ENCODE measurements at regions not wholly inside any gene's neighbourhood (a gene's known extent, or its start where the extent isn't known, plus 50 kb on each side); places are given as distances from the start of the nearest gene placed in this dataset.

DNA sequence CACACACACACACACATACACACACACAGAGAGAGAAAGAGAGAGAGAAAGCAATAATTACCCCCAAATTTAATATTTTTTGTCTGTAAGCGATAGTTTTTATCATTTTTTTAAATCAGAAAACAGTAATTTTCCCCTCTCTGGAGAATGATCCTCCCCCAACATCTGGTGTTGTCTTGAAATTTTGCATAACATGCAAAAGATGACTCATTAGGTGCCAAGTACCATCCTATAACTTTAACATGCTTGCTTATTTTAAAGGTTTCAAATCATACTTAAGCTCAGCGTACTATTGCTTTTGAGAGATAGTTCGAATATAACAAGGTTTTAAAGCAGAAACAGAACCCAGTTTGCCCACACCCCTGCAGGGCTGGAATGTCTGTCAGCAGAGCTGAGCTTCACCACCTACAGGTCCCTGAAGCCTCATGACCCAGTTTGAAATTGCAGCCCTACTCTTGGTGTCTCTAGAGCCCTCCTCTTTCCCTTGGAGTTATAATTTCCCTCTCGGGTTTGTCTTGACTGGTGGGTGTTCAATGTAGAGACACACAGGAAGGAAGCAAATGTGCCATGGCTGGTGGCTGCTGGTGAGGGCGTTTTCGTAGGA lies 175.0 kb upstream of the HS3ST1 start:
- no peaks in the 10 kb centered on the region for H3K27me3 Mint-ChIP-seq
- ChIA-PET POLR2A (no interaction called here), CTCF (no interaction called here)
- H3K27ac Mint-ChIP-seq: no peak overlapping the region
- Histone ChIP-seq H3K4me1 (ENCODE audit: insufficient read depth, low read length) (no peaks in the 10 kb centered on the region), H3K4me3 (ENCODE audit: low read length) (no peak overlapping the region), H3K27ac (ENCODE audit: low read depth in 1 of 2, low read length in 2 of 2) (no peak overlapping the region), H3K36me3 (ENCODE audit: insufficient read depth, low read length) (no peaks in the 10 kb centered on the region), H3K27me3 (ENCODE audit: control insufficient read depth in 1 of 2, insufficient read depth in 2 of 2, low read length in 2 of 2) (no peaks in the 10 kb centered on the region), H3K9me3 (ENCODE audit: control insufficient read depth in 1 of 2, insufficient read depth in 1 of 2, low read length in 2 of 2) (no peaks in the 10 kb centered on the region)
- H3K4me1 Mint-ChIP-seq (ENCODE audit: low read depth): no peaks in the 10 kb centered on the region
- intact Hi-C loops (cut with DNase I, micrococcal nuclease): no loop called here
- ATAC-seq (ENCODE audit: poor library complexity) (no peak), DNase-seq (no peak)
- no peaks in the 10 kb centered on the region for H3K9me3 Mint-ChIP-seq
- H3K36me3 Mint-ChIP-seq (ENCODE audit: low read depth): no peaks in the 10 kb centered on the region
- no peak overlapping the region for H3K4me3 Mint-ChIP-seq
- TF ChIP-seq, protein P1, sequence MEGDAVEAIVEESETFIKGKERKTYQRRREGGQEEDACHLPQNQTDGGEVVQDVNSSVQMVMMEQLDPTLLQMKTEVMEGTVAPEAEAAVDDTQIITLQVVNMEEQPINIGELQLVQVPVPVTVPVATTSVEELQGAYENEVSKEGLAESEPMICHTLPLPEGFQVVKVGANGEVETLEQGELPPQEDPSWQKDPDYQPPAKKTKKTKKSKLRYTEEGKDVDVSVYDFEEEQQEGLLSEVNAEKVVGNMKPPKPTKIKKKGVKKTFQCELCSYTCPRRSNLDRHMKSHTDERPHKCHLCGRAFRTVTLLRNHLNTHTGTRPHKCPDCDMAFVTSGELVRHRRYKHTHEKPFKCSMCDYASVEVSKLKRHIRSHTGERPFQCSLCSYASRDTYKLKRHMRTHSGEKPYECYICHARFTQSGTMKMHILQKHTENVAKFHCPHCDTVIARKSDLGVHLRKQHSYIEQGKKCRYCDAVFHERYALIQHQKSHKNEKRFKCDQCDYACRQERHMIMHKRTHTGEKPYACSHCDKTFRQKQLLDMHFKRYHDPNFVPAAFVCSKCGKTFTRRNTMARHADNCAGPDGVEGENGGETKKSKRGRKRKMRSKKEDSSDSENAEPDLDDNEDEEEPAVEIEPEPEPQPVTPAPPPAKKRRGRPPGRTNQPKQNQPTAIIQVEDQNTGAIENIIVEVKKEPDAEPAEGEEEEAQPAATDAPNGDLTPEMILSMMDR (IDR thresholded peaks at IDR 0.05): no peak

DNA sequence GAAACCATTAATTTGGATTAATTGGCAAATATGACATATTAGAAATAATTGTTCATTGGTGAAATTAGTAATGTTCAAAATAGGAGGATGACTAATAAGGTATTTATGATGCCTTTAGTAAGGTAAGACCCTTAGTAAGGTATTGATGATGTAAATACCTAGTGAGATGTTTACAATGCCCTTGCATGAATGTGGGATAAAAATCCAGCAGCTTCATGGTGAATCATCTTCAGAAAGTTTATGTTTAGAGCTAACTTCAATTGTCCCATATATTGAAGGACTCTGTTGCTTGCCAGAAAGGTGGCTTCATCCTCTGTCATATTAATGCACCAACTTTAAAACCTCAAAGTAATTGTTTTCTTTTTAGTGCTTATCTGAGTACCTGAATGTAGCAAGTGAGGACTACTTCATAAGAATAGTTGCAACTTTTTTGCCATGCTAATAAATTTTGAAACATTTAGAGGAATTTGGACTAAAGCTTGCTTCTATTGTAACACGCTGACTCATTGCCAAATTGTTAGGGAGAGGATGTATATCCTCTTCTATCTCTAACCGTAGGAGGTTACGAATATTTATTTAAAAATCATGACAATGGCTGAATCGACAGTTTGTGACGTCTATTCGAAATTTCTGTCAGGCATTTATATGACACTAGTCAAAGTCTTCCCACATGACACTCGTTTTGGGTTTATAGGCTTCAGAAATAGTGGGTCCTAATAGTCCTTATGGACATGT lies 174.1 kb upstream of the HS3ST1 start:
- H3K9me3 Mint-ChIP-seq: no peaks in the 10 kb centered on the region
- no peaks in the 10 kb centered on the region for H3K36me3 ChIP-seq (ENCODE audit: insufficient read depth, low read length)
- TF ChIP-seq, protein P1 (IDR thresholded peaks at IDR 0.05): no peak
- no peaks in the 10 kb centered on the region for H3K27me3 Mint-ChIP-seq
- no peak overlapping the region for H3K27ac Mint-ChIP-seq
- ATAC-seq (ENCODE audit: poor library complexity) (no peak), DNase-seq (no peak)
- no peak overlapping the region for H3K4me3 Mint-ChIP-seq
- ChIA-PET CTCF (no interaction called here), POLR2A (no interaction called here)
- H3K9me3 ChIP-seq (ENCODE audit: control insufficient read depth in 1 of 2, insufficient read depth in 1 of 2, low read length in 2 of 2): no peaks in the 10 kb centered on the region
- no peaks in the 10 kb centered on the region for H3K27me3 ChIP-seq (ENCODE audit: control insufficient read depth in 1 of 2, insufficient read depth in 2 of 2, low read length in 2 of 2)
- no peaks in the 10 kb centered on the region for H3K36me3 Mint-ChIP-seq (ENCODE audit: low read depth)
- no peaks in the 10 kb centered on the region for H3K4me1 Mint-ChIP-seq (ENCODE audit: low read depth)
- intact Hi-C loops (cut with DNase I, micrococcal nuclease): no loop called here
- H3K4me3 ChIP-seq (ENCODE audit: low read length): no peak overlapping the region
- H3K4me1 ChIP-seq (ENCODE audit: insufficient read depth, low read length): no peaks in the 10 kb centered on the region
- no peak overlapping the region for H3K27ac ChIP-seq (ENCODE audit: low read depth in 1 of 2, low read length in 2 of 2)

DNA sequence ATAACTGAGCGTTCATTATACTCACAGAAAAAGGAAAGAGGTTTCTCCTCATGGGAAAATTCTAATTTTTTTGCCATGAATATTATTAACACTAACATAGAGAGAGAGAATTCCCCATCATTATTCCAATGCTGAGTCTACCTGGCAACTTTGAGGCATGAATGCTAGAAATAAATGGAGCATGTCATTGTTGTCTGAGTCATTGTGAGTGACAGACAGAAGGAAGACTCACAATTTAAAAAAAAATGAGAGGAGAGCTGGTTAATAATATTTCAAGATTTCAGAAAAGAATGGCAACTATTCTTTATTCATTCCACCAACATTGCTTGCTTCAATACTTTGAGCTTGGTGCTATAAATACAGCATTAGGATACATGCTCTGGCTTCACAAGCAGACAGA lies 170.4 kb upstream of the HS3ST1 start:
- Histone ChIP-seq H3K36me3 (ENCODE audit: insufficient read depth, low read length) (no peaks in the 10 kb centered on the region), H3K27ac (ENCODE audit: low read depth in 1 of 2, low read length in 2 of 2) (no peak overlapping the region), H3K27me3 (ENCODE audit: control insufficient read depth in 1 of 2, insufficient read depth in 2 of 2, low read length in 2 of 2) (no peaks in the 10 kb centered on the region), H3K9me3 (ENCODE audit: control insufficient read depth in 1 of 2, insufficient read depth in 1 of 2, low read length in 2 of 2) (no peaks in the 10 kb centered on the region), H3K4me1 (ENCODE audit: insufficient read depth, low read length) (no peaks in the 10 kb centered on the region), H3K4me3 (ENCODE audit: low read length) (no peak overlapping the region)
- DNase-seq: no peak
- intact Hi-C loops (cut with DNase I, micrococcal nuclease): no loop called here
- no peak overlapping the region for H3K4me3 Mint-ChIP-seq
- no peaks in the 10 kb centered on the region for H3K36me3 Mint-ChIP-seq (ENCODE audit: low read depth)
- H3K27me3 Mint-ChIP-seq: no peaks in the 10 kb centered on the region
- ChIA-PET CTCF (no interaction called here), POLR2A (no interaction called here)
- no peaks in the 10 kb centered on the region for H3K9me3 Mint-ChIP-seq
- no peak overlapping the region for H3K27ac Mint-ChIP-seq
- no peaks in the 10 kb centered on the region for H3K4me1 Mint-ChIP-seq (ENCODE audit: low read depth)
- ATAC-seq (ENCODE audit: poor library complexity): no peak
- TF ChIP-seq, protein P1 (IDR thresholded peaks at IDR 0.05): no peak
